PFSK-1 (cell line): ENCODE measurements at regions not wholly inside any gene's neighbourhood (a gene's known extent, or its start where the extent isn't known, plus 50 kb on each side); places are given as distances from the start of the nearest gene placed in this dataset.

Experiments
- FOXP2 ChIP-seq: optimal IDR thresholded peaks from 2 replicates; pipeline ENCODE3; 2011; ENCODE audit warnings: borderline replicate concordance, control low read depth, inconsistent platforms; ENCODE audit not compliant: insufficient read depth; ENCODE audit errors: extremely low read length, extremely low read depth
- POLR2AphosphoS5 ChIP-seq: IDR thresholded peaks from 2 replicates; pipeline ENCODE4 v1.6.1; 2012; ENCODE audit warnings: low read depth, mild to moderate bottlenecking, control low read depth, low read length, moderate library complexity
- SIN3A ChIP-seq: IDR thresholded peaks from 2 replicates; pipeline ENCODE4 v1.6.1; 2012; ENCODE audit warnings: mild to moderate bottlenecking, low read length, moderate library complexity, borderline replicate concordance; ENCODE audit not compliant: insufficient read depth
- TAF1 ChIP-seq: IDR thresholded peaks from 2 replicates; pipeline ENCODE4 v1.6.1; 2012; ENCODE audit warnings: low read length, control low read depth, borderline replicate concordance; ENCODE audit not compliant: insufficient read depth

DNA sequence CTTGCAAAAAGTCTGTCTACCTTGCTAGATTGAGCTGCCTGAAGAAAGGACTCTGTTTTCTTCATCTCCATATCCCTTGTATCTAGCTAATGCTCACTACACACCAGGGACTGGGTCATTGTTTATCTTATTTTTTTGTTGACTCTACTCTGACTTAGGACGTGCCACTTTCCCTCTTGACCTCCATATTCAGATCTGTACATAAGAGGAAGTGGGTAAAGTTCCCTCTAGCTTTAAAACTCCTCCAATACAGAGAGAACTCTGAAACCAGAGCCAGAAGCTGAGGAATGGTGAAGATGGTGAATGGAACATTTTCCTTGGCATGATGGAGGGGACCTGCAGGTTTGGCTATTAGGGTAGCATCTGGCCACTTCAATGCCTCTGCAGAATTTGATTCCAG, 2026.1 kb upstream of the TENM3 start:
- no peak for TF ChIP-seq FOXP2
- TF ChIP-seq POLR2AphosphoS5: no peak
- no peak for TF ChIP-seq TAF1
- TF ChIP-seq SIN3A: no peak
